ENCODE measurements at regions not wholly inside any gene's neighbourhood (a gene's known extent, or its start where the extent isn't known, plus 50 kb on each side); places are given as distances from the start of the nearest gene placed in this dataset.

GRCh38 chr9:87123830-87124229 is 176.5 kb upstream of the GAS1 start:
- Histone ChIP-seq H2BK5ac (ENCODE audit: low read length) (no peak overlapping the region), H4K8ac (ENCODE audit: low read depth, low read length) (no peak overlapping the region), H3K4ac (ENCODE audit: low read length) (no peak overlapping the region), H3K36me3 (replicated peaks in 1 of 2; ENCODE audit: control insufficient read depth in 2 of 2, insufficient read depth in 2 of 2, low read length in 2 of 2) (no peaks in the 10 kb centered on the region), H2AFZ (ENCODE audit: low read length) (no peak overlapping the region), H3K27ac (replicated peaks; ENCODE audit: low read length) (no peak overlapping the region), H2BK15ac (ENCODE audit: low read length) (no peak overlapping the region), H3K4me2 (ENCODE audit: insufficient read depth, low read length, poor library complexity, severe bottlenecking) (no peak overlapping the region), H3K4me3 (ENCODE audit: low read length in 2 of 2) (no peak overlapping the region), H3K14ac (ENCODE audit: low read length) (no peak overlapping the region), H3K23ac (ENCODE audit: low read depth, low read length, poor library complexity) (no peak overlapping the region), H2BK12ac (ENCODE audit: low read length) (no peak overlapping the region), H2BK120ac (ENCODE audit: low read depth, low read length) (no peak overlapping the region), H3K9me3 (replicated peaks in 1 of 2; ENCODE audit: control insufficient read depth in 2 of 2, insufficient read depth in 1 of 2, low read depth in 1 of 2, low read length in 2 of 2) (no peaks in the 10 kb centered on the region), H3K18ac (ENCODE audit: low read length) (no peak overlapping the region), H3K9ac (ENCODE audit: low read depth, low read length, poor library complexity) (no peak overlapping the region), H4K91ac (ENCODE audit: low read depth, low read length, poor library complexity) (no peak overlapping the region), H3K4me1 (ENCODE audit: control insufficient read depth in 2 of 2, insufficient read depth in 1 of 2, low read depth in 1 of 2, low read length in 2 of 2) (no peaks in the 10 kb centered on the region), H2AK5ac (ENCODE audit: low read depth, low read length) (no peak overlapping the region), H3K27me3 (ENCODE audit: control insufficient read depth in 3 of 3, insufficient read depth in 3 of 3, low read depth in 1 of 3, low read length in 3 of 3) (no peaks in the 10 kb centered on the region), H3K79me1 (ENCODE audit: low read depth, low read length) (no peaks in the 10 kb centered on the region)
- no peak for DNase-seq (ENCODE audit: low spot score)
- no CpG with 5 or more reads among the region's 3 CpGs for whole genome bisulfite sequencing, 2 donors (ENCODE audit: extremely low coverage in 2 of 2, insufficient read length in 2 of 2, insufficient replicate concordance in 1 of 2)

- no peak overlapping the region for H4K91ac ChIP-seq (ENCODE audit: low read depth, low read length, poor library complexity)
- no peaks in the 10 kb centered on the region for H3K79me1 ChIP-seq (ENCODE audit: low read depth, low read length)
- H3K14ac ChIP-seq (ENCODE audit: low read length): no peak overlapping the region
- H3K18ac ChIP-seq (ENCODE audit: low read length): no peak overlapping the region
- no peaks in the 10 kb centered on the region for H3K27me3 ChIP-seq (ENCODE audit: control insufficient read depth in 3 of 3, insufficient read depth in 3 of 3, low read depth in 1 of 3, low read length in 3 of 3)
- H3K4me1 ChIP-seq (ENCODE audit: control insufficient read depth in 2 of 2, insufficient read depth in 1 of 2, low read depth in 1 of 2, low read length in 2 of 2): no peaks in the 10 kb centered on the region
- no peak overlapping the region for H3K4ac ChIP-seq (ENCODE audit: low read length)
- no peak overlapping the region for H3K4me2 ChIP-seq (ENCODE audit: insufficient read depth, low read length, poor library complexity, severe bottlenecking)
- no peak overlapping the region for H2BK5ac ChIP-seq (ENCODE audit: low read length)
- no peaks in the 10 kb centered on the region for H3K36me3 ChIP-seq (replicated peaks in 1 of 2; ENCODE audit: control insufficient read depth in 2 of 2, insufficient read depth in 2 of 2, low read length in 2 of 2)
- no peak overlapping the region for H4K8ac ChIP-seq (ENCODE audit: low read depth, low read length)
- no peak overlapping the region for H3K27ac ChIP-seq (replicated peaks; ENCODE audit: low read length)
- no peak overlapping the region for H3K23ac ChIP-seq (ENCODE audit: low read depth, low read length, poor library complexity)
- no CpG with 5 or more reads among the region's 3 CpGs for WGBS, 2 donors (ENCODE audit: extremely low coverage in 2 of 2, insufficient read length in 2 of 2, insufficient replicate concordance in 1 of 2)
- H3K4me3 ChIP-seq (ENCODE audit: low read length in 2 of 2): no peak overlapping the region
- DNase-seq (ENCODE audit: low spot score): no peak
- H2AFZ ChIP-seq (ENCODE audit: low read length): no peak overlapping the region
- no peak overlapping the region for H2BK15ac ChIP-seq (ENCODE audit: low read length)
- H2BK120ac ChIP-seq (ENCODE audit: low read depth, low read length): no peak overlapping the region
- peaks cover 0 to 5% of the 10 kb centered on the region in 2 donors for H3K9me3 ChIP-seq (replicated peaks in 1 of 2; ENCODE audit: control insufficient read depth in 2 of 2, insufficient read depth in 1 of 2, low read depth in 1 of 2, low read length in 2 of 2)
- H2BK12ac ChIP-seq (ENCODE audit: low read length): no peak overlapping the region
- no peak overlapping the region for H3K9ac ChIP-seq (ENCODE audit: low read depth, low read length, poor library complexity)
- no peak overlapping the region for H2AK5ac ChIP-seq (ENCODE audit: low read depth, low read length)
Observed at GRCh38 chr9:87125819-87126218, 178.5 kb upstream of the GAS1 start.

- H4K8ac ChIP-seq (ENCODE audit: low read depth, low read length): no peak overlapping the region
Observed at GRCh38 chr9:87127543-87127942, 180.2 kb upstream of the GAS1 start.

GRCh38 chr9:87127978-87128614 is 180.8 kb upstream of the GAS1 start:
- Histone ChIP-seq H4K8ac (ENCODE audit: low read depth, low read length) (no peak overlapping the region), H3K27ac (replicated peaks; ENCODE audit: low read length) (no peak overlapping the region), H3K23ac (ENCODE audit: low read depth, low read length, poor library complexity) (no peak overlapping the region), H3K9ac (ENCODE audit: low read depth, low read length, poor library complexity) (no peak overlapping the region), H2AK5ac (ENCODE audit: low read depth, low read length) (no peak overlapping the region), H3K79me1 (ENCODE audit: low read depth, low read length) (no peaks in the 10 kb centered on the region), H4K91ac (ENCODE audit: low read depth, low read length, poor library complexity) (no peak overlapping the region), H2BK120ac (ENCODE audit: low read depth, low read length) (no peak overlapping the region), H2BK12ac (ENCODE audit: low read length) (no peak overlapping the region), H3K18ac (ENCODE audit: low read length) (no peak overlapping the region), H2AFZ (ENCODE audit: low read length) (no peak overlapping the region), H3K4ac (ENCODE audit: low read length) (no peak overlapping the region), H3K4me2 (ENCODE audit: insufficient read depth, low read length, poor library complexity, severe bottlenecking) (no peak overlapping the region), H2BK15ac (ENCODE audit: low read length) (no peak overlapping the region), H3K4me3 (ENCODE audit: low read length in 2 of 2) (no peak overlapping the region), H3K4me1 (ENCODE audit: control insufficient read depth in 2 of 2, insufficient read depth in 1 of 2, low read depth in 1 of 2, low read length in 2 of 2) (no peaks in the 10 kb centered on the region), H2BK5ac (ENCODE audit: low read length) (no peak overlapping the region), H3K27me3 (ENCODE audit: control insufficient read depth in 3 of 3, insufficient read depth in 3 of 3, low read depth in 1 of 3, low read length in 3 of 3) (no peaks in the 10 kb centered on the region), H3K9me3 (replicated peaks in 1 of 2; ENCODE audit: control insufficient read depth in 2 of 2, insufficient read depth in 1 of 2, low read depth in 1 of 2, low read length in 2 of 2) (peaks cover 0 to 5% of the 10 kb centered on the region in 2 donors), H3K14ac (ENCODE audit: low read length) (no peak overlapping the region), H3K36me3 (replicated peaks in 1 of 2; ENCODE audit: control insufficient read depth in 2 of 2, insufficient read depth in 2 of 2, low read length in 2 of 2) (no peaks in the 10 kb centered on the region)
- no CpG with 5 or more reads among the region's 2 CpGs for WGBS, 2 donors (ENCODE audit: extremely low coverage in 2 of 2, insufficient read length in 2 of 2, insufficient replicate concordance in 1 of 2)
- no peak for DNase-seq (ENCODE audit: low spot score)

More at GRCh38 chr9:87127543-87127942, 180.2 kb upstream of the GAS1 start:
- Histone ChIP-seq H3K4me2 (ENCODE audit: insufficient read depth, low read length, poor library complexity, severe bottlenecking) (no peak overlapping the region), H3K27me3 (ENCODE audit: control insufficient read depth in 3 of 3, insufficient read depth in 3 of 3, low read depth in 1 of 3, low read length in 3 of 3) (no peaks in the 10 kb centered on the region), H3K23ac (ENCODE audit: low read depth, low read length, poor library complexity) (no peak overlapping the region), H2BK5ac (ENCODE audit: low read length) (no peak overlapping the region), H3K4me3 (ENCODE audit: low read length in 2 of 2) (no peak overlapping the region), H2BK12ac (ENCODE audit: low read length) (no peak overlapping the region), H3K18ac (ENCODE audit: low read length) (no peak overlapping the region), H3K36me3 (replicated peaks in 1 of 2; ENCODE audit: control insufficient read depth in 2 of 2, insufficient read depth in 2 of 2, low read length in 2 of 2) (no peaks in the 10 kb centered on the region), H3K9me3 (replicated peaks in 1 of 2; ENCODE audit: control insufficient read depth in 2 of 2, insufficient read depth in 1 of 2, low read depth in 1 of 2, low read length in 2 of 2) (peaks cover 0 to 5% of the 10 kb centered on the region in 2 donors), H3K4ac (ENCODE audit: low read length) (no peak overlapping the region), H2AFZ (ENCODE audit: low read length) (no peak overlapping the region), H3K14ac (ENCODE audit: low read length) (no peak overlapping the region), H2AK5ac (ENCODE audit: low read depth, low read length) (no peak overlapping the region), H3K4me1 (ENCODE audit: control insufficient read depth in 2 of 2, insufficient read depth in 1 of 2, low read depth in 1 of 2, low read length in 2 of 2) (no peaks in the 10 kb centered on the region), H3K79me1 (ENCODE audit: low read depth, low read length) (no peaks in the 10 kb centered on the region), H3K9ac (ENCODE audit: low read depth, low read length, poor library complexity) (no peak overlapping the region), H2BK15ac (ENCODE audit: low read length) (no peak overlapping the region), H2BK120ac (ENCODE audit: low read depth, low read length) (no peak overlapping the region), H4K91ac (ENCODE audit: low read depth, low read length, poor library complexity) (no peak overlapping the region), H3K27ac (replicated peaks; ENCODE audit: low read length) (no peak overlapping the region)
- DNase-seq (ENCODE audit: low spot score): no peak
- WGBS, 2 donors (ENCODE audit: extremely low coverage in 2 of 2, insufficient read length in 2 of 2, insufficient replicate concordance in 1 of 2): no CpG with 5 or more reads among the region's 1 CpG

Data from neuronal stem cell (in vitro differentiated cells).